SU-DHL-6 (cell line): ENCODE measurements at regions not wholly inside any gene's neighbourhood (a gene's known extent, or its start where the extent isn't known, plus 50 kb on each side); places are given as distances from the start of the nearest gene placed in this dataset.

Experiments
- H2AFZ ChIP-seq: fragments of 200-600 bp; sonication (generic); 2 replicates; pipeline ENCODE4 v1.6.1; 2014; ENCODE audit warnings: low read depth, mild to moderate bottlenecking, moderate library complexity, mixed read lengths, antibody characterized with exemption, low read length; ENCODE audit not compliant: severe bottlenecking
- H3F3A ChIP-seq: fragments of 200-600 bp; shearing (Covaris generic); 2 replicates; pipeline ENCODE4 v1.6.0; 2016; ENCODE audit warnings: antibody characterized with exemption, mild to moderate bottlenecking; ENCODE audit not compliant: insufficient read depth
- H3K27ac ChIP-seq: fragments of 200-600 bp; sonication (generic); 2 replicates; pipeline ENCODE4 v1.5.1; 2016; ENCODE audit warnings: low read depth, mild to moderate bottlenecking, low read length, moderate library complexity, mixed read lengths
- H3K27me3 ChIP-seq: fragments of 200-600 bp; sonication (generic), shearing (Covaris generic); 2 replicates; pipeline ENCODE4 v1.6.0; 2014; ENCODE audit warnings: mild to moderate bottlenecking, low read length
- H3K36me3 ChIP-seq: fragments of 200-600 bp; sonication (generic); 2 replicates; pipeline ENCODE4 v1.6.1; 2014; ENCODE audit warnings: mild to moderate bottlenecking, low read length, mixed read lengths
- H3K4me2 ChIP-seq: fragments of 300-600, 200-600 bp; shearing (Covaris generic), sonication (generic); 2 replicates; pipeline ENCODE4 v1.6.0; 2014; ENCODE audit warnings: low read length, low read depth, mild to moderate bottlenecking; ENCODE audit not compliant: poor library complexity, severe bottlenecking
- H3K4me3 ChIP-seq: fragments of 200-600 bp; sonication (generic); 2 replicates; pipeline ENCODE4 v1.5.1; 2014; ENCODE audit warnings: antibody characterized with exemption, low read length, mild to moderate bottlenecking, mixed read lengths; ENCODE audit not compliant: insufficient read depth, poor library complexity, severe bottlenecking
- H3K79me2 ChIP-seq: fragments of 200-600 bp; sonication (generic); 2 replicates; pipeline ENCODE4 v1.6.1; 2014; ENCODE audit warnings: mild to moderate bottlenecking, low read length, moderate library complexity; ENCODE audit not compliant: insufficient read depth
- H3K9ac ChIP-seq: fragments of 200-600 bp; sonication (generic); 2 replicates; pipeline ENCODE4 v1.7.0; 2014; ENCODE audit warnings: mild to moderate bottlenecking, low read length
- H3K9me2 ChIP-seq: fragments of 200-600 bp; sonication (generic); replicated peaks from 2 replicates; pipeline ENCODE4 v1.6.1; 2014; ENCODE audit warnings: low read length; ENCODE audit not compliant: insufficient read depth
- H3K9me3 ChIP-seq: fragments of 200-600 bp; sonication (generic); 2 replicates; pipeline ENCODE4 v1.6.1; 2014; ENCODE audit warnings: low read length, mixed read lengths; ENCODE audit not compliant: insufficient read depth
- H4K20me1 ChIP-seq: fragments of 200-600 bp; sonication (generic); 2 replicates; pipeline ENCODE4 v1.6.1; 2014; ENCODE audit warnings: low read depth, mild to moderate bottlenecking, antibody characterized with exemption, low read length, moderate library complexity, mixed read lengths
- CTCF ChIP-seq: fragments of 200-600 bp; sonication (generic); IDR thresholded peaks from one replicate; pipeline ENCODE4 v1.5.1; 2017; ENCODE audit warnings: antibody characterized with exemption, mild to moderate bottlenecking, low read length, moderate library complexity; ENCODE audit not compliant: insufficient read depth, poor library complexity, severe bottlenecking
- EZH2phosphoT487 ChIP-seq: fragments of 200-600 bp; sonication (generic), shearing (Covaris generic); conservative IDR thresholded peaks from 2 replicates; pipeline ENCODE4 v1.6.1; 2018; ENCODE audit warnings: mild to moderate bottlenecking, antibody characterized with exemption, low read length, moderate library complexity, mixed read lengths

DNA sequence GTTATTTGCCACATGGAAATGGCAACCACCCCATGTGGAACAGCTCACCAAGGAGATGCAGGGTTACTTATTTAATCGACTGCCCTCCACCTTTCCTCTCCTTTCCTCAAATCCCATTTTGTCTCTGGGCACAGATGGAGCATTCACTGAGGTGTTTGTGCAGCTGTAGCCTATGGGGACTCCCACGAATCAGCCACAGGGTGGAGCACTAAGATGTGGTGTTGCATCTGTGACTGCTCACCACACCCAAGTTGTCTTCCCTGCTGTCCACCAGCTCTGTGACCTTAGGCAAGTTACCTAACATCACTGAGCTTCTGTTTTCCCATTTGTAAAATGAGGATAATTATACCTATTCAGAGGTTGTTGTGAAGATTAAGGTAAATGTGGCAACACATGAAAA lies 252.4 kb upstream of the CPEB2 start:
- Histone ChIP-seq H3K9me2 (no peaks in the 10 kb centered on the region), H3K79me2 (no peaks in the 10 kb centered on the region), H3K27me3 (no peaks in the 10 kb centered on the region), H2AFZ (no peak overlapping the region), H3K27ac (no peak overlapping the region), H3K4me2 (no peak overlapping the region), H3K9ac (no peak overlapping the region), H3K36me3 (no peaks in the 10 kb centered on the region), H3K9me3 (no peaks in the 10 kb centered on the region), H4K20me1 (no peaks in the 10 kb centered on the region), H3K4me3 (no peak overlapping the region), H3F3A (no peaks in the 10 kb centered on the region)
- no peak for TF ChIP-seq CTCF
- TF ChIP-seq EZH2phosphoT487: no peak

DNA sequence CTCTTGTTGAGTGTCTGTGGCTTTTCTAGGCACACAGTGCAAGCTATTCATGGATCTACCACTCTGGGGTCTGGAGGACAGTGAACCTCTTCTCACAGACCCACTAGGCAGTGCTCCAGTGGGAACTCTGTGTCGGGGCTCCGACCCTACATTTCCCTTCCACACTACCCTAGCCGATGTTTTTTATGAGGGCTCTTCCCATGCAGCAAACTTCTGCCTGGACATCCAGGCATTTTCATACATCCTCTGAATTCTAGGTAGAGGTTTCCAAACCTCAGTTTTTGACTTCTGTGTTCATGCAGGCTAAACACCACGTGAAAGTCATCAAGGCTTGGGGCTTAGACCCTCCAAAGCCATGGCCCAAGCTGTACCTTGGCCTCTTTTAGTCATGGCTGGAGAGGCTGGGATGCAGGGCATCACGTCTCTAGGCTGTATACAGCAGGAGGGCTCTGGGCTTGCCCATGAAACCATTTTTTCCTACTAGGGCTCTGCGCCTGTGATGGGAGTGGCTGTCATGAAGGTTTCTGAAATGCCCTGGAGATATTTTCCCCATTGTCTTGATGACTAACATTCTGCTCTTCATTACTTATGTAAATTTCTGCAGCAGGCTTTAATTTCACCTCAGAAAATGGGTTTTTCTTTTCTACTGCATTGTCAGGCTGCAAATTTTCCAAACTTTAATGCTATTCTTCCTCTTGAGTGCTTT lies 249.8 kb upstream of the CPEB2 start:
- Histone ChIP-seq H3K9ac (no peak overlapping the region), H2AFZ (no peak overlapping the region), H4K20me1 (no peaks in the 10 kb centered on the region), H3K27me3 (no peaks in the 10 kb centered on the region), H3K9me2 (no peaks in the 10 kb centered on the region), H3K9me3 (no peaks in the 10 kb centered on the region), H3K27ac (no peak overlapping the region), H3K4me2 (no peak overlapping the region), H3K36me3 (no peaks in the 10 kb centered on the region), H3K79me2 (no peaks in the 10 kb centered on the region), H3F3A (no peaks in the 10 kb centered on the region), H3K4me3 (no peak overlapping the region)
- TF ChIP-seq CTCF: no peak
- TF ChIP-seq EZH2phosphoT487: no peak

- Histone ChIP-seq H3K9ac (no peak overlapping the region), H3K4me2 (no peak overlapping the region), H3K36me3 (no peaks in the 10 kb centered on the region), H4K20me1 (no peaks in the 10 kb centered on the region), H3F3A (no peaks in the 10 kb centered on the region), H3K79me2 (no peaks in the 10 kb centered on the region), H3K4me3 (no peak overlapping the region), H2AFZ (no peak overlapping the region), H3K9me3 (no peaks in the 10 kb centered on the region), H3K9me2 (no peaks in the 10 kb centered on the region), H3K27ac (no peak overlapping the region), H3K27me3 (no peaks in the 10 kb centered on the region)
- TF ChIP-seq CTCF (no peak), EZH2phosphoT487 (no peak)
These were observed 235.1 kb upstream of the CPEB2 start for GRCh38 chr4:14767142-14767541.
